VCaP (cell line): ENCODE measurements at regions not wholly inside any gene's neighbourhood (a gene's known extent, or its start where the extent isn't known, plus 50 kb on each side); places are given as distances from the start of the nearest gene placed in this dataset.

Experiments
- H3K27ac ChIP-seq: fragments of 450-650 bp; 2 replicates; pipeline ENCODE4 v1.5.1; 2017
- TF ChIP-seq, protein P1 (sequence below): fragments of 450-650 bp; conservative IDR thresholded peaks from 2 replicates; pipeline ENCODE4 v1.5.1; 2017; ENCODE audit warnings: mild to moderate bottlenecking, moderate library complexity

DNA sequence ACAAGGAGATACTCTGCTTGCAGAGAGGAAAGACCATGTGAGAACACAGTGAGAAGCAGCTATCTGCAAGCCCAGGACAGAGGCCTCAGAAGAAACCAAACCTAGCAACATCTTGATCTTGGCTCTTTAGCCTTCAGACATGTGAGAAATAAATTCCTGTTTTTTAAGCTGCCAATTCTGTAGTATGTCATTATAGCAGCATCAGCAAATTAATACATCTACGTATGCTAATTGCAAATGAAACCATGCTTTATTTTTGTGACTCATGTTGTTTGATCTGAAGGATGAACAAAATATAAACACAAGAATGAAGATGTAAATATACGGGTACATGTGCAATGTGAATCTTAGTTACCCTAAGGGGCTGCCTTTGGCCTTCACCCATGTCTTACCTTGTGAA is 714.4 kb upstream of the ARPP21 start:
- no peak overlapping the region for H3K27ac ChIP-seq
- TF ChIP-seq, protein P1, sequence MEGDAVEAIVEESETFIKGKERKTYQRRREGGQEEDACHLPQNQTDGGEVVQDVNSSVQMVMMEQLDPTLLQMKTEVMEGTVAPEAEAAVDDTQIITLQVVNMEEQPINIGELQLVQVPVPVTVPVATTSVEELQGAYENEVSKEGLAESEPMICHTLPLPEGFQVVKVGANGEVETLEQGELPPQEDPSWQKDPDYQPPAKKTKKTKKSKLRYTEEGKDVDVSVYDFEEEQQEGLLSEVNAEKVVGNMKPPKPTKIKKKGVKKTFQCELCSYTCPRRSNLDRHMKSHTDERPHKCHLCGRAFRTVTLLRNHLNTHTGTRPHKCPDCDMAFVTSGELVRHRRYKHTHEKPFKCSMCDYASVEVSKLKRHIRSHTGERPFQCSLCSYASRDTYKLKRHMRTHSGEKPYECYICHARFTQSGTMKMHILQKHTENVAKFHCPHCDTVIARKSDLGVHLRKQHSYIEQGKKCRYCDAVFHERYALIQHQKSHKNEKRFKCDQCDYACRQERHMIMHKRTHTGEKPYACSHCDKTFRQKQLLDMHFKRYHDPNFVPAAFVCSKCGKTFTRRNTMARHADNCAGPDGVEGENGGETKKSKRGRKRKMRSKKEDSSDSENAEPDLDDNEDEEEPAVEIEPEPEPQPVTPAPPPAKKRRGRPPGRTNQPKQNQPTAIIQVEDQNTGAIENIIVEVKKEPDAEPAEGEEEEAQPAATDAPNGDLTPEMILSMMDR: no peak

DNA sequence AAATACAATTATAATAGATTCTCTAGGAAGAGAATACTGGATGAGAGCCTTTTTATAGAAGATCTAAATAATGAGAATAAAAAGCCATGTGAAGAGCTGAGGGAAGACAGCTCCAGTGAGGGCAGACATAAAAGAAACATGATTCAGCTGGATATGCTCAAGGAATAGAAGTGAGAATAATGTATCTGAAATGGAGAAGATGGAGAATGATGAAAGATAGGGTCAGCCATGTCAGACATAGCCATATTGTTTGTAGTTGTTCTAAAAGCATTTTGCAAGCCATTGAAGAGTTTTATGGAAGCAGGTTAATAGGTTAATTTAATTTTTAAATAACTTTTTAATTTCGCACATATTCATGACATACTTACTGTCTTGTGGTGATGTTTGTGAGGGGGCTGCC is 713.5 kb upstream of the ARPP21 start:
- TF ChIP-seq, protein P1: no peak
- no peak overlapping the region for H3K27ac ChIP-seq

DNA sequence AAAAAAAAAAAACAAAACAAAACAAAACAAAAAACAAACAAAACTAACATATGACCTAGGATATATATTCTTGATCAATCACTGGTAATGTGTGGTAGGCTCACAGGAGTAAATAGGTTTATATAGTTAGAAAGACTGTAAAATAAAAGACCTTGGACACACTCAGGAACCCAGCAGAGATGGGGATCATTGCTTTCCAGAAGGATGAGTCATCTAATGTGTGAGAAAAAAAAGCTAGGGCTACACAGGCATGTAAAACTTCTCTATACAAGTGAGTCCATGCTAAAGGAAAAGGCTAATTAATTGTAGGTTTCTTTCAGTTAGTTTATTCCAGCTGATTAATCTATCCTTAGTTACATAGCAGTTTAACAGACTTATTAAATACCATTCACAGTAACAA is 710.3 kb upstream of the ARPP21 start:
- no peak overlapping the region for H3K27ac ChIP-seq
- TF ChIP-seq, protein P1: no peak

DNA sequence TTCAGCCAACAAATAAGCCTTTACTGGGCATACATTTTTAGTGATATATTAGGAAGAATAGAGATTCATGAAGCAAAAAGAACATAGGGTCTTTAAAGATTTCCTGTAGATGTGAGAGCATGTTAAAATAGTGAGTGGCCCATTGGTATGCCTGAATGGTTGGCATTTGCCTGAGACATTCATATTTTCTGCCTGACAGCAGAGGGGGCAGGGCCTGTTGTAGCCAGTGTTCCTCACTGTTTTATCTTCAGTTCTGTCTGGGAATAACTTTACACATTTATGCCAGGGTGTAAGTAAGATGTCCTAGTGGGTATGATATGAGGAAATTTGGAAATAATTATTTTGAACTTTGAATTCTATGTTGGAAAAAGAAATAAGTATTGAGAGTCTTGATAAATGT is 704.7 kb upstream of the ARPP21 start:
- TF ChIP-seq, protein P1: no peak
- H3K27ac ChIP-seq: no peak overlapping the region

DNA sequence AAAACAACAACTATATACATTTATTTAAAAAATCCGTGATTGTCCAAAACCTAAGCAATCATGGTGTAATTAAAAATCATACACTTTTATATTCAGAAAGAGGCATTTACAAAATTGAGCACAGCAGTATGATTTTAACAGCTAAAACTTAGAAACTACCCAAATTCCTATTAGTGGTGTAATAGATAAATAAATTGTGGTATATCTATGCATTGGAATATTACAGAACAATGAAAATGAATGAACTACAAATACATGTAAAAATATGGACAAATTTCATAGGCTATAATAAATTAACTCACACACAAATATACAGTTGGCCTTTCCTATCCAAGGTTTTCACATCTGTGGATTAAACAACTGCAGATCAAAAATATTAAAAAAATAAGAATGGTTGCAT is 700.5 kb upstream of the ARPP21 start:
- TF ChIP-seq, protein P1: no peak
- H3K27ac ChIP-seq: no peak overlapping the region

DNA sequence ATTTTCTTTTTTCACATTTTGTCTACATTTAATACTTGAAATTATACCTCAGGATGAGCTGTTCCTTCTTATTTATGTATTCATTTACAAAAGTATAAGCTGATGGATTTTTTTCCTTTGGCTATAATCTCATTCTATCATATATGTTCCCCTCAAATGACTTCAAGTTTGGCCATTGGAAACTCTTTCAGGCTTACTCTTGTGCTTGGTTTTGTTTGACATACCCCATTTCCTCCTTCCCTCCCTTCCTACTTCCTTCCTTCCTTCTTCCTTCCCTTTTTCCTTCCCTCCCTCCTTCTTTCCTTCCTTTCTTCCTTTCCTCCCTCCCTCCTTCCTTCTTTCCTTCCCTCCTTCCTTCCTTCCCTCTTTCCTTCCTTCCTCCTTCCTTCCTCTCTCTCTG is 697.1 kb upstream of the ARPP21 start:
- TF ChIP-seq, protein P1: no peak

DNA sequence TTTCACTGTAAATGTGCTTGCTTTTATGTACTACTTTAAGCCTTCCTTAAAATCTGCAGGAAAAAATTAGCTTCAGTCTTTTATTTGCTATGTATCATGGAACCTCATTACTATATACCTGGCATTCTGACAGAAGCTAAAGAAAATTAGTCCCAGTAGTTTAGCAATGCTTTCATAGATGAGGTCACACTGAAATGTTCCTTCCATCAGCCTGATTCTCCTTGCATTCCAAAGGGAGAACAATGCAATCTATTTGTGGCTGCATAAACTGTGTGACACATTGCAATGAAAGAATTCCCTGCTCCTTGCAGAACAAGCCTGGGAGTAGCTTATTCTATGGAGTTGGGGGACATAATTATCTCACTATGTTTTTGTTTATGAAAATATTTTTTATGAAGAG is 691.5 kb upstream of the ARPP21 start:
- TF ChIP-seq, protein P1: no peak
- no peak overlapping the region for H3K27ac ChIP-seq

More for the DNA sequence above, 697.1 kb upstream of the ARPP21 start:
- H3K27ac ChIP-seq: no peak overlapping the region

DNA sequence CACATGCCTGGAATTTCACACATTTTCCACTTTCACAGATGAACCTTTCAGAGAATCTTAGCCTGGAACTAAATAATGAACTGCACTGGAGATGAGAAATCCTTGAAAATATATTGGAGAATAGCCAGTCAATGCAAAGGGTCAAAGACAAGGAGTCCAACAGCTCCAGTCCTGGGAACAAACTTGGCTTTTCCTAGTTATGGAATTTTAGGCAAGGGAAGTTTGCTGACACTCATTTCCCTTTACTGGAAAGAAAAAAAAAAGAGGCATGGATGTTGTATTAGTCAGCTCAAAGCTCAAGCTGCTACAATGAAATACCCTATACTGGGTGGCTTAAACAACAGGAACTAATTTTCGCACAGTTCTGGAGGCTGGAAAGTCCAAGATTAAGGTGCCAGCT is 690.8 kb upstream of the ARPP21 start:
- H3K27ac ChIP-seq: no peak overlapping the region
- TF ChIP-seq, protein P1: no peak
